ENCODE measurements at regions not wholly inside any gene's neighbourhood (a gene's known extent, or its start where the extent isn't known, plus 50 kb on each side); places are given as distances from the start of the nearest gene placed in this dataset.

GRCh38 chr3:160049988-160050387 lies 61.4 kb downstream of the IL12A start:
- TF ChIP-seq CTCF (IDR thresholded peaks at IDR 0.05) (no peak), POLR2A (IDR thresholded peaks at IDR 0.05) (no peak)

All from uterus (tissue), 2 donors.